D721Med (cell line): ENCODE measurements at regions not wholly inside any gene's neighbourhood (a gene's known extent, or its start where the extent isn't known, plus 50 kb on each side); places are given as distances from the start of the nearest gene placed in this dataset.
"Not testable (repeated sequence)": the region's sequence is repeated elsewhere in the genome, so short reads cannot be mapped to it uniquely, and the experiment has no call there.

ENCODE experiments used
- DNase-seq: peaks from one replicate; pipeline ENCODE4 v3.0.0; 2011; ENCODE audit warnings: low spot score; ENCODE audit not compliant: insufficient read length
- FAIRE-seq: peaks from 2 replicates; lab custom pipeline; 2011; peaks lifted over from hg19 to GRCh38; lab: Jason Lieb, UNC
- TF ChIP-seq, protein P1 (sequence below): IDR thresholded peaks from 2 replicates; pipeline ENCODE4 v1.5.1; 2012; ENCODE audit warnings: mild to moderate bottlenecking, control low read depth; ENCODE audit not compliant: insufficient read depth; ENCODE audit errors: missing control alignments

DNA sequence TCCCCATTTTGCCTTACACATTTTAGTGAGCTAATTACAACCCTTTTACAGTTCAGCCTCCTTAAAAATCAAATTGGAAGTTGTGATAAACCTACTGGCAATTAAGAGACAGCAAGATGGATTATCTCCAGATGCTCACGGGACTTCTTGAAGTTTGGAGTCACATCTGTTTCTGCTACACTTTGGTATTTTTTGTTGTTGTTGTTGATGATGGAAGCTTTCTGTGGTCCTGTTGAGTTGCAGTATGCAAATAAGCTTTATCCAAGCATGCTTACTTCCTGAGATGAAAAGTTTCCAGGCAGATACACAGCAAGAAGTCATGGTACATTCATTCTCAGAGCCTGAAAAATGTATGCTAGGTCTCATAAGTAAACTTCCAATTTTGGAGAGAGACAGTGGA, 670.0 kb upstream of the AMOT start:
- TF ChIP-seq, protein P1, sequence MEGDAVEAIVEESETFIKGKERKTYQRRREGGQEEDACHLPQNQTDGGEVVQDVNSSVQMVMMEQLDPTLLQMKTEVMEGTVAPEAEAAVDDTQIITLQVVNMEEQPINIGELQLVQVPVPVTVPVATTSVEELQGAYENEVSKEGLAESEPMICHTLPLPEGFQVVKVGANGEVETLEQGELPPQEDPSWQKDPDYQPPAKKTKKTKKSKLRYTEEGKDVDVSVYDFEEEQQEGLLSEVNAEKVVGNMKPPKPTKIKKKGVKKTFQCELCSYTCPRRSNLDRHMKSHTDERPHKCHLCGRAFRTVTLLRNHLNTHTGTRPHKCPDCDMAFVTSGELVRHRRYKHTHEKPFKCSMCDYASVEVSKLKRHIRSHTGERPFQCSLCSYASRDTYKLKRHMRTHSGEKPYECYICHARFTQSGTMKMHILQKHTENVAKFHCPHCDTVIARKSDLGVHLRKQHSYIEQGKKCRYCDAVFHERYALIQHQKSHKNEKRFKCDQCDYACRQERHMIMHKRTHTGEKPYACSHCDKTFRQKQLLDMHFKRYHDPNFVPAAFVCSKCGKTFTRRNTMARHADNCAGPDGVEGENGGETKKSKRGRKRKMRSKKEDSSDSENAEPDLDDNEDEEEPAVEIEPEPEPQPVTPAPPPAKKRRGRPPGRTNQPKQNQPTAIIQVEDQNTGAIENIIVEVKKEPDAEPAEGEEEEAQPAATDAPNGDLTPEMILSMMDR = no peak
- no peak for FAIRE-seq
- DNase-seq = no peak

DNA sequence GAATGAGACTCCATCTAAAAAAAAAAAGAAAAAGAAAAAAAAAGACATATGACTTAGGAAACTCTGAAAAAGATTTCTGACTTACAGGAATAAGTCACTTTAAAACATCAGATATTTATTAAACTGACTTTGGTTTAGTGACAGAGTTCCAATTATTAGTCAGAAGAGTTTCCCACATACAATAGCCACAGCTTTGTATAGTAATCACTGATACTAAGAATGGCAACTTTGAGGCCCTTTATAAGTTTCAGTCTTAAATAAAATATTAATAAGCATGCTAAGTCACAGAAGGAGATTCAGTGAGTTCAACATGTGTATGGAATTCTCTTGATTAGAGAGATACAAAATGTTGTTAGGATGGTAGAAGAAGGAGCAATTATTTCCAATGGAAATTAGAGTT, 652.3 kb upstream of the AMOT start:
- FAIRE-seq (no peak), DNase-seq (no peak)
- TF ChIP-seq, protein P1 = no peak

DNA sequence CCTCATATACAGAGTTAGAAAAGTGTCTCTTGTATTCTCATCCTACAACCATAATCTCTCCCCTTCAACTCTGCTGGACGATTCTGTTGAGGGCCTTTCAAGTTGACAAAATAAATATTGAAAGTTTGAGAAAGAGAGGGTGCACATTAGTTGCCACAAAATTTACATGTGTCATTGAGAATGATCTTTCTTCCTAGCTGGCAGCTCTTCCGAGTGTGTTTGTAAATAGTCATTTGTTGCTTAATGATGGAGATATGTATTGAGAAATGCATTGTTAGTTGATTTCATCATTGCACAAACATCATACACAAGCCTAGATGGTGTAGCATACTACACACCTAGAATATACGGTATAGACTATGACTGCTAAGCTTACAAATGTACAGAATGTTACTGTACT, 632.8 kb upstream of the AMOT start:
- DNase-seq (no peak), FAIRE-seq (no peak)
- TF ChIP-seq, protein P1 = no peak

DNA sequence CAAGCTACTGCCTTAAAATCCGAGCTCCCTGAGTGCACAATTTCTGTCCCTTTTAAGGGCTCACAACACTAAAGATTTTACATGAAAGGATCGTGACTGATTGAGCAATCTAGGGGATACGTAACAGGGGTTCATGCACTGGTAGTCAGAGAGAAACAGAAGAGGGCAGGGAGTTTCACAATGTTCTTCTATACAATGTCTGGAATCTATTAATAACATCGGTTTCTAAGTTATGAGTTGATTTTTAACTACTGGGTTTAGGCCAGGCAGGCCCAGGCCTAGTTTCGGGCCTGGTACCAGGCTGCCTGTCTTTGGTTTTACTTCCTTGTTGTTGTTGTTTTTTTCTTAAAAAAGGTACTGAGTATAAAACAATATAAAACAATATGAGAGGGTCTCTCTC, 632.4 kb upstream of the AMOT start:
- DNase-seq, FAIRE-seq: not testable (repeated sequence)

DNA sequence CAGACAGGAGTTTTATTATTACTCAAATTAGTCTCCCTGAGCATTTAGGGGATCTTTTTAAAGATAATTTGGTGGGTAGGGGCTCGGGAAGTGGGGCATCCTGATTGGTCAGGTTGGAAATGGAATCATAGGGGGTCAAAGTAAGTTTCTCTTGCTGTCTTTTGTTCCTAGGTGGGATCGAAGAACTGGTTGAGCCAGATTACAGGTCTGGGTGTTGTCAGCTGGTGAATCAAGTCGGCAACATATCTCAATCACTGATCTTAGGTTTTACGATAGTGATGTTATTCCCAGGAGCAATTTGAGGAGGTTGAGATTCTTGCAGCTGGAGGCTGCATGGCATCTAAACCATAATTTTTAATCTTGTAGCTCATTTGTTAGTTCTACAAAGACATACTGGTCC, 629.5 kb upstream of the AMOT start:
- no peak for FAIRE-seq

DNA sequence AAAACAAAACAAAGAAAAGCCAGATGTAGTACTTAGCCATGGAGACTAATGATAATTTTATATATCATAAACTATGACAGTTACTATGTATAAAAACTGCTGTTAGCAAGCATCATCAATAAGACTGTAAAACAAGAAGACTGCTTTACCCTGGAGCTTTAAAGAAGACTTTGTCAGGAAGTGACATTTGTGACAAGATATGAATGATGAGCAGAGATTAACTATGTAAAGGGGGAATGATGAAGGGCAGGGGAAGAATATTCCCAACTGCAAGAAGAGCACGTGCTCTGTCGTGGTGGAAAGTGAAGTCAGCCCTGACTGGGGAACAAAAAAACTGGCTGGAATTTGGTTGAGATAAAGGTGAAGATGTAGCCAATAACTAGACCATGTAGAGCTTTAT, 617.1 kb upstream of the AMOT start:
- TF ChIP-seq, protein P1 = no peak
- FAIRE-seq (no peak), DNase-seq (no peak)

More for the DNA sequence above, 629.5 kb upstream of the AMOT start:
- TF ChIP-seq, protein P1 = no peak
- no peak for DNase-seq

DNA sequence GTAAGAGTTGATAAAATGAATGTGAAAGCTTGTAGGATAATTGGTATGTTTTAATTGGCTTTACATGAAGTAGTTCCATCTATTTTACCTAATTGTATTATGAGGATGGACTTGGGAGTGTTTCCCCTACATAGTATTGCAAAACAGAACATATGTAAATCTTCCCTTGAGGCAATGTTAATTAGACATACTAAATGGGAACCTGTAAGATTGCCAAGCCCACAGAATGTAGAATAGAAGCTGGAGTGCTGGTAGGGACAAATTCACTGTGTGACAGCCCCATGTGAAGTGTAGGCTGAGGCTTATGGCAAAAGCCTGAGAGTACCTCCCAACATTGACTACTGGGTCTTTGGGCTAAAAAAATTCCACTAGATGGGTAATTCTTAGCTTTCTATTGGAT, 615.0 kb upstream of the AMOT start:
- TF ChIP-seq, protein P1 = no peak
- no peak for DNase-seq
- no peak for FAIRE-seq

DNA sequence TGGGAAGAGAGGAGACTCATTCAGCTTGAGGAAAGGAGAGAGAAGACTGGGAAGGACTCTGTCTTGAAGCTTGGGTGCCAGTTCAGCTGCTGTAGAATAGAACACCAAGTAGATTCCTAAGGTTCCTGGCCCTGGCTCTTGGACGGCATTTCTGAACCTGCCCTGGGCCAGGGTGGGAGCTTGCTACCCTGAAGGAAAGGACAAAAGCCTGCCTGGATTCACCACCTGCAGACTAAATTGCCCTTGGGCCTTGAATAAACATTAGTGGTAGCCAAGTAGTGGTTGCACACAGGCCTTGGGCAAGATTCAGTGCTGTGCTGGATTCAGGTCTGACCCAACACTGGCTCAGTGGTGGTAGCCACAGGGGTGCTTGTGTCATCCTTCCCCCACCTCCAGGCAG, 588.4 kb upstream of the AMOT start:
- FAIRE-seq = no peak
- TF ChIP-seq, protein P1 = no peak
- no peak for DNase-seq
